GM21576 (cell line): ENCODE measurements at regions not wholly inside any gene's neighbourhood (a gene's known extent, or its start where the extent isn't known, plus 50 kb on each side); places are given as distances from the start of the nearest gene placed in this dataset.
A peak's percentile ranks its signal among the peaks of the same experiment; 100 is the strongest.

Experiments used
- ATAC-seq: cut with Tn5 transposase; IDR thresholded peaks from one replicate; pipeline ENCODE4 v1.9.1; 2021; ENCODE audit warnings: mild to moderate bottlenecking, moderate library complexity; ENCODE audit not compliant: unreplicated experiment

- ATAC-seq, result no peak
Measured at GRCh38 chr13:103275722-103276121, 209.5 kb upstream of the SLC10A2 start.

GRCh38 chr13:103275081-103275480 lies 208.9 kb upstream of the SLC10A2 start:
- no peak for ATAC-seq

GRCh38 chr13:103273825-103274224 lies 207.6 kb upstream of the SLC10A2 start:
- ATAC-seq, result no peak

- peak; percentile 38 for ATAC-seq
Measured at GRCh38 chr13:103272770-103273169, 206.6 kb upstream of the SLC10A2 start.

GRCh38 chr13:103263448-103263847 lies 197.2 kb upstream of the SLC10A2 start:
- no peak for ATAC-seq

- no peak for ATAC-seq
Measured at GRCh38 chr13:103255587-103256301, 189.5 kb upstream of the SLC10A2 start.

- no peak for ATAC-seq
Measured at GRCh38 chr13:103250071-103250470, 183.9 kb upstream of the SLC10A2 start.

GRCh38 chr13:103246581-103247200 lies 180.5 kb upstream of the SLC10A2 start:
- ATAC-seq, result no peak

- ATAC-seq, result no peak
Measured at GRCh38 chr13:103243495-103243894, 177.3 kb upstream of the SLC10A2 start.

- no peak for ATAC-seq
Measured at GRCh38 chr13:103238441-103238840, 172.2 kb upstream of the SLC10A2 start.

- ATAC-seq, result no peak
Measured at GRCh38 chr13:103236213-103236612, 170.0 kb upstream of the SLC10A2 start.

- ATAC-seq, result no peak
Measured at GRCh38 chr13:103229674-103230073, 163.5 kb upstream of the SLC10A2 start.

GRCh38 chr13:103224804-103225203 lies 158.6 kb upstream of the SLC10A2 start:
- no peak for ATAC-seq

- ATAC-seq, result no peak
Measured at GRCh38 chr13:103222683-103223082, 156.5 kb upstream of the SLC10A2 start.

GRCh38 chr13:103218253-103218652 lies 152.0 kb upstream of the SLC10A2 start:
- ATAC-seq, result no peak

- no peak for ATAC-seq
Measured at GRCh38 chr13:103213152-103213551, 146.9 kb upstream of the SLC10A2 start.

- ATAC-seq, result no peak
Measured at GRCh38 chr13:103210348-103210747, 144.1 kb upstream of the SLC10A2 start.

- ATAC-seq, result no peak
Measured at GRCh38 chr13:103203735-103204330, 137.6 kb upstream of the SLC10A2 start.

GRCh38 chr13:103200118-103200885 lies 134.1 kb upstream of the SLC10A2 start:
- no peak for ATAC-seq

- ATAC-seq, result no peak
Measured at GRCh38 chr13:103199380-103200088, 133.3 kb upstream of the SLC10A2 start.

- no peak for ATAC-seq
Measured at GRCh38 chr13:103196356-103196755, 130.1 kb upstream of the SLC10A2 start.
